ENCODE measurements at regions not wholly inside any gene's neighbourhood (a gene's known extent, or its start where the extent isn't known, plus 50 kb on each side); places are given as distances from the start of the nearest gene placed in this dataset.

DNA sequence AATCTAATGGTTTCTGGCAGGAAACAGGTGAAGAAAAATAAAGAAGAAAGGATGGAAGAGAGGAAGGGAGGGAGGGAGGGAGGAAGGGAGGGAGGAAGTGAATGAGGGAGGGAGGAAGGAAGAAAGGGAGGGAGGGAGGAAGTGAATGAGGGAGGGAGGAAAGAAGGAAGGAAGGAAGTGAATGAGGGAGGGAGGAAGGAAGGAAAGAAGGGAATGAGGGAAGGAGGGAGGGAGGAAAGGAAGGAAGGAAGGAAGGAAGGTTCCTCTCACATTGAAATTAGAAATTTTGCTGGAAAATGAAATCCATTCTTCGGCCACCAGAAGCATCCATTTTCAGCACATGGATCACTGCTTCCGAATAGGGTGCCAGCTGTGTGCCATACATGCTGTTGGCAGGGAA, 62.2 kb upstream of the PELI2 start:
- 42 to 48% methylated on average over 2 of the region's 2 CpGs for WGBS, 2 donors
- no peak overlapping the region for H3K4me3 ChIP-seq (ENCODE audit: low read depth, poor library complexity, severe bottlenecking)
- intact Hi-C loops (cut with DNase I; ENCODE audit: low total_unique reads), result no loop called here
- TF ChIP-seq, protein P1, sequence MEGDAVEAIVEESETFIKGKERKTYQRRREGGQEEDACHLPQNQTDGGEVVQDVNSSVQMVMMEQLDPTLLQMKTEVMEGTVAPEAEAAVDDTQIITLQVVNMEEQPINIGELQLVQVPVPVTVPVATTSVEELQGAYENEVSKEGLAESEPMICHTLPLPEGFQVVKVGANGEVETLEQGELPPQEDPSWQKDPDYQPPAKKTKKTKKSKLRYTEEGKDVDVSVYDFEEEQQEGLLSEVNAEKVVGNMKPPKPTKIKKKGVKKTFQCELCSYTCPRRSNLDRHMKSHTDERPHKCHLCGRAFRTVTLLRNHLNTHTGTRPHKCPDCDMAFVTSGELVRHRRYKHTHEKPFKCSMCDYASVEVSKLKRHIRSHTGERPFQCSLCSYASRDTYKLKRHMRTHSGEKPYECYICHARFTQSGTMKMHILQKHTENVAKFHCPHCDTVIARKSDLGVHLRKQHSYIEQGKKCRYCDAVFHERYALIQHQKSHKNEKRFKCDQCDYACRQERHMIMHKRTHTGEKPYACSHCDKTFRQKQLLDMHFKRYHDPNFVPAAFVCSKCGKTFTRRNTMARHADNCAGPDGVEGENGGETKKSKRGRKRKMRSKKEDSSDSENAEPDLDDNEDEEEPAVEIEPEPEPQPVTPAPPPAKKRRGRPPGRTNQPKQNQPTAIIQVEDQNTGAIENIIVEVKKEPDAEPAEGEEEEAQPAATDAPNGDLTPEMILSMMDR (IDR thresholded peaks at IDR 0.05), result no peak
- no peak for TF ChIP-seq POLR2A (IDR thresholded peaks at IDR 0.05)
- no peak for DNase-seq (ENCODE audit: low spot score in 2 of 2)

DNA sequence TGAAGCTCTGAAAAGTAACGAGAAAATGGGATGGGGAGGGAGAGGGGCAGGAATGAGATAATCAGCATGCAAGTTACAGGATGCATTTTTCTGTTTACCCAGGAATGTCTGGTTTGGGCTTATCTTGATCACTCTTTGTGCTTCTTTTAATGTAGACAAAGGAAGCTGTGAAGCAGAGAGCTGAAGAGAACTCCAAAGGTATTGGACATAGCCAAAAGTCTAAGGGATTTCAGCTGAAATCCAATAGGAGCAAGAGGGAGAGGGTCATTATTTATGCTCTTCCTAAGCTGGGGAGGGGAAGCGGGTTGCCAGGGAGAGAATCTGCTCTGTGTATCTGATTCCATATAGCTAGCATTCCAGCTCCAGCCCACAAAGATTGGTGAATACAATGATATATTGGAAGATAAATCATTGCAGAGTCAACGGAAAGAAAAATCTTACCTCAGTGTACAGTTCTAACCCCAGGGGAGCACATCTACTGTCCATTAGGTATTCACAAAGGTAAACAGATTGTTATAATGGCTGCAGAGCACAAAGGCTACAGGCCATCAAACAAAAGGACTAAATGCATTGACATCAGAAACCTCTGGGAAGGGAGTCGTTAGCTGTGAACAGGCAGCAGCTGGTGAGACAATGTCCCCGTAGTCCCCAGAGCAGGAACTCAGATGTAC, 61.0 kb upstream of the PELI2 start:
- intact Hi-C loops (cut with DNase I; ENCODE audit: low total_unique reads), result no loop called here
- 68 to 76% methylated on average over 5 of the region's 5 CpGs for WGBS, 2 donors
- no peak for DNase-seq (ENCODE audit: low spot score in 2 of 2)
- H3K4me3 ChIP-seq (ENCODE audit: low read depth, poor library complexity, severe bottlenecking), result no peak overlapping the region
- TF ChIP-seq POLR2A (IDR thresholded peaks at IDR 0.05), result no peak
- TF ChIP-seq, protein P1 (IDR thresholded peaks at IDR 0.05), result no peak

DNA sequence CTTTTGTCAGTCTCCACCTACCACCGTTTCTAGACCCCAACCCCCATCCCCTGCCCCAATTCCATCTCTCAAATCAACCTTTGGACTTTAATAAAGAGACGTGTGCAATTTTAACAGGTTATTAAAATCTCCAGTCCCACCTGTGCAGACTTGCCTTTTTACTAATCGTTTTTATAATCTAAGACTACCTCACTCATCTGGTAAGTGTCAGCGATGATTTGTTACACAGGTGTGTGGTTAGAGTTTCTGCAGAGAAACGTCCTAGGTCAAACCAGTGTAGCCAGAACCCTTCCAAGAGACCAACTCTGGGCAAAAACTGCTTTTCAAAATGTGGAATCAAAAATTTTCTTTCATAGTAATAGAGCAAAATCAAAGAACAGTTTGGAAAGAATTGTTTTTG, 60.4 kb upstream of the PELI2 start:
- no peak for DNase-seq (ENCODE audit: low spot score in 2 of 2)
- intact Hi-C loops (cut with DNase I; ENCODE audit: low total_unique reads), result no loop called here
- H3K4me3 ChIP-seq (ENCODE audit: low read depth, poor library complexity, severe bottlenecking), result no peak overlapping the region
- 46 to 47% methylated on average over 5 of the region's 5 CpGs for WGBS, 2 donors
- TF ChIP-seq POLR2A (IDR thresholded peaks at IDR 0.05), result no peak
- TF ChIP-seq, protein P1 (IDR thresholded peaks at IDR 0.05), result no peak

DNA sequence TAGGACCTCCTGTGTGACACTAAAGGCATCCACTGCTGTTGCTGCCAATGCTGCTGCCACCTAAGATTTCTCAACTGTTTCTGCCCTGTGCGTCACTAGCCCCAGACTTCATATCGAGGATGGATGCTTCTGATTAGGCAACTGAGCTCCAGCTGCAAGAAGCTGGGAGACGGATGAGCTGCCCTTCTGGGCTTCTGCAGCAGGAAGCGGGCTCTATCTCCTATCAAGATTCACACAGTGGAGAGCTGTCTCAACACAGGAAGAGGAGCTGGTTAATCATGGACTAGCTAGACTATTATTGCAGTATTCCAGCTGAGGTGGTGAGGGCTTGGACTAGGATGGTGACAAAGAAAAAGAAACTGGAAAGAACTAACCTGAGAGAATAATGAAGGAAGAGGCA, 59.2 kb upstream of the PELI2 start:
- no peak for TF ChIP-seq POLR2A (IDR thresholded peaks at IDR 0.05)
- TF ChIP-seq, protein P1 (IDR thresholded peaks at IDR 0.05), result no peak
- H3K4me3 ChIP-seq (ENCODE audit: low read depth, poor library complexity, severe bottlenecking), result no peak overlapping the region
- intact Hi-C loops (cut with DNase I; ENCODE audit: low total_unique reads), result no loop called here
- no peak for DNase-seq (ENCODE audit: low spot score in 2 of 2)
- WGBS, 2 donors, result 83 to 89% methylated on average over 4 of the region's 4 CpGs

DNA sequence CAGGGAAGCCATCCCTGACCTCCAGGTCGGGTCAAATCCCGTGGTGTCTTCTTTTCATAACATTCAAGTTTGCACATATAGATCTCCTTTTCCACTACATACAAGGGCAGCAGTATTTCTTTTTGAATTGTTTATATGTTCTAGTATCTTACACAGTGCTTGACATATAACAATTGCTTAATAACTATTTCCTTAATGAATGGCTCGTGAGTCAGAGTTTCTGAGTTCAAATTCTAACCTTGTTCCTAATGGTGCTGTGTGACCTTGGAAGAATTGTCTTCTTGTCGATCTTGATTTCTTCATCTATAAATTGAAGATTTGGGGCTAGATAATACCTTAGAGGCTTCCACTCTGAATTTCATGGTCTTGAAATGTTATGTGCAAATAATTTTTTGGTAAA, 57.2 kb upstream of the PELI2 start:
- TF ChIP-seq, protein P1 (IDR thresholded peaks at IDR 0.05), result no peak
- TF ChIP-seq POLR2A (IDR thresholded peaks at IDR 0.05), result no peak
- H3K4me3 ChIP-seq (ENCODE audit: low read depth, poor library complexity, severe bottlenecking), result no peak overlapping the region
- 63 to 77% methylated on average over 4 of the region's 4 CpGs for WGBS, 2 donors
- intact Hi-C loops (cut with DNase I; ENCODE audit: low total_unique reads), result no loop called here
- no peak for DNase-seq (ENCODE audit: low spot score in 2 of 2)

DNA sequence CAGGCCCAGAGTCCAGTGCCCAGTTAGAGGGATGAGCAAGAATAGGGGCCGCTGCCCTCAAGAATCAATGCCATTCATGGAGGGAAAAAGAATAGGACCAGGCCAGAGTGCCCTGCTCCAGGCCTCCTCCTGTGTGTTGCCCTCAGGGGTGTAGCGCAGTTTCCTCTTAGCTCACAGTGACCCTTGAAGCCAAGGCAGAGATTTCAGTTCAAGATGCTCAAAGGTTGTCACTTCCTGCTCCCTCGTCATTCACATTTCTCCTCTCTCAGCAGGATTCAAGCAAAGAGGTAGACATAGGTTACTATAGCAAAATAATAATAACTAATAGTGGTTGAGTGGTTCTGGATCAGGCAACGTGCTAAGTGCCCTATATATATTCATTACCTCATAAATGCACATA, 55.1 kb upstream of the PELI2 start:
- TF ChIP-seq, protein P1 (IDR thresholded peaks at IDR 0.05), result no peak
- TF ChIP-seq POLR2A (IDR thresholded peaks at IDR 0.05), result no peak
- WGBS, 2 donors, result 72 to 73% methylated on average over 4 of the region's 4 CpGs
- H3K4me3 ChIP-seq (ENCODE audit: low read depth, poor library complexity, severe bottlenecking), result no peak overlapping the region
- intact Hi-C loops (cut with DNase I; ENCODE audit: low total_unique reads), result no loop called here
- DNase-seq (ENCODE audit: low spot score in 2 of 2), result no peak
